ENCODE measurements at regions not wholly inside any gene's neighbourhood (a gene's known extent, or its start where the extent isn't known, plus 50 kb on each side); places are given as distances from the start of the nearest gene placed in this dataset.
A peak's percentile ranks its signal among the peaks of the same experiment; 100 is the strongest.

DNA sequence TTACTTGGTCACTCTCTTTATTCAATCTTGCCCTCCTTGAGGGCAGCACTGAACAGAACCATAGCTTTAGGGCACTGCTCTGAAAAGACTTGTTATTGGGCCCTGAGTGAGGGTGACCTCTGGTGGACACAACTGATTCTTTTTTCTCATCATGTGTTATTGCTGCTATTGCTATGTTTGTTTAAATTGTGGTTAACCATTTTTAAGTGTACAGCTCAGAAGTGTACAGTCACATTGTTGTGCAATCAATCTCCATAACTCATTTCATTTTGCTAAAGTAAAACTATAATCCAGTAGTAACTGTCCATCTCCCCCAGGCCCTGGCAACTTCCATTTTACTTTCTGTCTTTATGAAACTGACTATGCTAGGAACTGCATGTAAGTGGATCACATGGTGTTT is 351.1 kb upstream of the RIOK2 start:
- TF ChIP-seq, protein P1, sequence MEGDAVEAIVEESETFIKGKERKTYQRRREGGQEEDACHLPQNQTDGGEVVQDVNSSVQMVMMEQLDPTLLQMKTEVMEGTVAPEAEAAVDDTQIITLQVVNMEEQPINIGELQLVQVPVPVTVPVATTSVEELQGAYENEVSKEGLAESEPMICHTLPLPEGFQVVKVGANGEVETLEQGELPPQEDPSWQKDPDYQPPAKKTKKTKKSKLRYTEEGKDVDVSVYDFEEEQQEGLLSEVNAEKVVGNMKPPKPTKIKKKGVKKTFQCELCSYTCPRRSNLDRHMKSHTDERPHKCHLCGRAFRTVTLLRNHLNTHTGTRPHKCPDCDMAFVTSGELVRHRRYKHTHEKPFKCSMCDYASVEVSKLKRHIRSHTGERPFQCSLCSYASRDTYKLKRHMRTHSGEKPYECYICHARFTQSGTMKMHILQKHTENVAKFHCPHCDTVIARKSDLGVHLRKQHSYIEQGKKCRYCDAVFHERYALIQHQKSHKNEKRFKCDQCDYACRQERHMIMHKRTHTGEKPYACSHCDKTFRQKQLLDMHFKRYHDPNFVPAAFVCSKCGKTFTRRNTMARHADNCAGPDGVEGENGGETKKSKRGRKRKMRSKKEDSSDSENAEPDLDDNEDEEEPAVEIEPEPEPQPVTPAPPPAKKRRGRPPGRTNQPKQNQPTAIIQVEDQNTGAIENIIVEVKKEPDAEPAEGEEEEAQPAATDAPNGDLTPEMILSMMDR (IDR thresholded peaks at IDR 0.05) = peak; percentile 49; the same call in 1 of the 2 replicates
- TF ChIP-seq NFATC4 (CRISPR knock-in tag; IDR thresholded peaks at IDR 0.05) (no peak), NFE2L1 (CRISPR knock-in tag; IDR thresholded peaks at IDR 0.05) (no peak), ELF4 (CRISPR knock-in tag; IDR thresholded peaks at IDR 0.05; ENCODE audit: low read depth) (no peak), TCF7 (CRISPR knock-in tag; IDR thresholded peaks at IDR 0.05; ENCODE audit: low read depth) (no peak)
- TF ChIP-seq, protein P2, sequence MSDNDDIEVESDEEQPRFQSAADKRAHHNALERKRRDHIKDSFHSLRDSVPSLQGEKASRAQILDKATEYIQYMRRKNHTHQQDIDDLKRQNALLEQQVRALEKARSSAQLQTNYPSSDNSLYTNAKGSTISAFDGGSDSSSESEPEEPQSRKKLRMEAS (CRISPR knock-in tag; IDR thresholded peaks at IDR 0.05) = no peak
- TF ChIP-seq, protein P3, sequence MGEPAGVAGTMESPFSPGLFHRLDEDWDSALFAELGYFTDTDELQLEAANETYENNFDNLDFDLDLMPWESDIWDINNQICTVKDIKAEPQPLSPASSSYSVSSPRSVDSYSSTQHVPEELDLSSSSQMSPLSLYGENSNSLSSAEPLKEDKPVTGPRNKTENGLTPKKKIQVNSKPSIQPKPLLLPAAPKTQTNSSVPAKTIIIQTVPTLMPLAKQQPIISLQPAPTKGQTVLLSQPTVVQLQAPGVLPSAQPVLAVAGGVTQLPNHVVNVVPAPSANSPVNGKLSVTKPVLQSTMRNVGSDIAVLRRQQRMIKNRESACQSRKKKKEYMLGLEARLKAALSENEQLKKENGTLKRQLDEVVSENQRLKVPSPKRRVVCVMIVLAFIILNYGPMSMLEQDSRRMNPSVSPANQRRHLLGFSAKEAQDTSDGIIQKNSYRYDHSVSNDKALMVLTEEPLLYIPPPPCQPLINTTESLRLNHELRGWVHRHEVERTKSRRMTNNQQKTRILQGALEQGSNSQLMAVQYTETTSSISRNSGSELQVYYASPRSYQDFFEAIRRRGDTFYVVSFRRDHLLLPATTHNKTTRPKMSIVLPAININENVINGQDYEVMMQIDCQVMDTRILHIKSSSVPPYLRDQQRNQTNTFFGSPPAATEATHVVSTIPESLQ (CRISPR knock-in tag; IDR thresholded peaks at IDR 0.05) = no peak
- TF ChIP-seq, protein P4, sequence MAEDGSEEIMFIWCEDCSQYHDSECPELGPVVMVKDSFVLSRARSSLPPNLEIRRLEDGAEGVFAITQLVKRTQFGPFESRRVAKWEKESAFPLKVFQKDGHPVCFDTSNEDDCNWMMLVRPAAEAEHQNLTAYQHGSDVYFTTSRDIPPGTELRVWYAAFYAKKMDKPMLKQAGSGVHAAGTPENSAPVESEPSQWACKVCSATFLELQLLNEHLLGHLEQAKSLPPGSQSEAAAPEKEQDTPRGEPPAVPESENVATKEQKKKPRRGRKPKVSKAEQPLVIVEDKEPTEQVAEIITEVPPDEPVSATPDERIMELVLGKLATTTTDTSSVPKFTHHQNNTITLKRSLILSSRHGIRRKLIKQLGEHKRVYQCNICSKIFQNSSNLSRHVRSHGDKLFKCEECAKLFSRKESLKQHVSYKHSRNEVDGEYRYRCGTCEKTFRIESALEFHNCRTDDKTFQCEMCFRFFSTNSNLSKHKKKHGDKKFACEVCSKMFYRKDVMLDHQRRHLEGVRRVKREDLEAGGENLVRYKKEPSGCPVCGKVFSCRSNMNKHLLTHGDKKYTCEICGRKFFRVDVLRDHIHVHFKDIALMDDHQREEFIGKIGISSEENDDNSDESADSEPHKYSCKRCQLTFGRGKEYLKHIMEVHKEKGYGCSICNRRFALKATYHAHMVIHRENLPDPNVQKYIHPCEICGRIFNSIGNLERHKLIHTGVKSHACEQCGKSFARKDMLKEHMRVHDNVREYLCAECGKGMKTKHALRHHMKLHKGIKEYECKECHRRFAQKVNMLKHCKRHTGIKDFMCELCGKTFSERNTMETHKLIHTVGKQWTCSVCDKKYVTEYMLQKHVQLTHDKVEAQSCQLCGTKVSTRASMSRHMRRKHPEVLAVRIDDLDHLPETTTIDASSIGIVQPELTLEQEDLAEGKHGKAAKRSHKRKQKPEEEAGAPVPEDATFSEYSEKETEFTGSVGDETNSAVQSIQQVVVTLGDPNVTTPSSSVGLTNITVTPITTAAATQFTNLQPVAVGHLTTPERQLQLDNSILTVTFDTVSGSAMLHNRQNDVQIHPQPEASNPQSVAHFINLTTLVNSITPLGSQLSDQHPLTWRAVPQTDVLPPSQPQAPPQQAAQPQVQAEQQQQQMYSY (CRISPR knock-in tag; IDR thresholded peaks at IDR 0.05) = no peak

Measured in WTC11 (cell line).